Thyroid gland (tissue), 4 donors: ENCODE measurements at regions not wholly inside any gene's neighbourhood (a gene's known extent, or its start where the extent isn't known, plus 50 kb on each side); places are given as distances from the start of the nearest gene placed in this dataset.

Experiments
- DNase-seq, 2 donors: peaks; one replicate each; pipeline ENCODE4 v3.0.0-alpha.2; 2019
- H3K27ac ChIP-seq, 3 donors: fragments of 200-600 bp; sonication (generic); 1 replicate in 2 of 3; 2 replicates in 1 of 3; pipeline ENCODE4 v1.5.1; 2016 to 2019; ENCODE audit warnings: mild to moderate bottlenecking in 1 of 3, moderate library complexity in 1 of 3
- H3K27me3 ChIP-seq: fragments of 200-600 bp; sonication (generic); one replicate; pipeline ENCODE4 v1.5.1; 2019
- H3K36me3 ChIP-seq, 2 donors: fragments of 200-600 bp; sonication (generic); one replicate each; pipeline ENCODE4 v1.5.1; 2016 to 2019
- H3K4me1 ChIP-seq, 2 donors: fragments of 200-600 bp; sonication (generic); one replicate each; pipeline ENCODE4 v1.5.1; 2017 to 2019
- H3K4me3 ChIP-seq, 3 donors: fragments of 200-600 bp; sonication (generic); replicated peaks in 1 of 3; 1 replicate in 2 of 3; 2 replicates in 1 of 3; pipeline ENCODE4 v1.5.1; 2016; ENCODE audit warnings: mild to moderate bottlenecking in 1 of 3
- H3K9me3 ChIP-seq: fragments of 200-600 bp; sonication (generic); one replicate; pipeline ENCODE4 v1.5.1; 2017
- POLR2A ChIP-seq, 2 donors: fragments of 450-650 bp; IDR thresholded peaks; one replicate each; pipeline ENCODE4 v1.6.1; 2017; ENCODE audit warnings: antibody characterized with exemption in 2 of 2, mild to moderate bottlenecking in 2 of 2, moderate library complexity in 1 of 2
- WGBS, 2 donors: methylation state at CpG; one replicate each; pipeline ENCODE4 v1.1.5; 2017; 5-methylcytosine and 5-hydroxymethylcytosine counted together
- intact Hi-C: fragments of 100-400 bp; cut with DNase I; formaldehyde crosslinking; loops from one replicate; pipeline ENCODE4 v1.15.1; 2023
- TF ChIP-seq, protein P1 (sequence below), 6 experiments: fragments of 200-600 bp in 3 of 6; fragments of 450-650 bp in 3 of 6; sonication (generic) in 3 of 6; IDR thresholded peaks; one replicate each; pipeline ENCODE4 v1.5.1; 2016 to 2019; ENCODE audit warnings: antibody characterized with exemption in 6 of 6, mild to moderate bottlenecking in 2 of 6, inconsistent platforms in 1 of 6, moderate library complexity in 1 of 6

- TF ChIP-seq, protein P1, sequence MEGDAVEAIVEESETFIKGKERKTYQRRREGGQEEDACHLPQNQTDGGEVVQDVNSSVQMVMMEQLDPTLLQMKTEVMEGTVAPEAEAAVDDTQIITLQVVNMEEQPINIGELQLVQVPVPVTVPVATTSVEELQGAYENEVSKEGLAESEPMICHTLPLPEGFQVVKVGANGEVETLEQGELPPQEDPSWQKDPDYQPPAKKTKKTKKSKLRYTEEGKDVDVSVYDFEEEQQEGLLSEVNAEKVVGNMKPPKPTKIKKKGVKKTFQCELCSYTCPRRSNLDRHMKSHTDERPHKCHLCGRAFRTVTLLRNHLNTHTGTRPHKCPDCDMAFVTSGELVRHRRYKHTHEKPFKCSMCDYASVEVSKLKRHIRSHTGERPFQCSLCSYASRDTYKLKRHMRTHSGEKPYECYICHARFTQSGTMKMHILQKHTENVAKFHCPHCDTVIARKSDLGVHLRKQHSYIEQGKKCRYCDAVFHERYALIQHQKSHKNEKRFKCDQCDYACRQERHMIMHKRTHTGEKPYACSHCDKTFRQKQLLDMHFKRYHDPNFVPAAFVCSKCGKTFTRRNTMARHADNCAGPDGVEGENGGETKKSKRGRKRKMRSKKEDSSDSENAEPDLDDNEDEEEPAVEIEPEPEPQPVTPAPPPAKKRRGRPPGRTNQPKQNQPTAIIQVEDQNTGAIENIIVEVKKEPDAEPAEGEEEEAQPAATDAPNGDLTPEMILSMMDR (IDR thresholded peaks at IDR 0.05) = no peak
- no peak for TF ChIP-seq POLR2A (IDR thresholded peaks at IDR 0.05)
- no peak for DNase-seq
- H3K27me3 ChIP-seq = no peaks in the 10 kb centered on the region
- H3K4me3 ChIP-seq = no peak overlapping the region
- H3K36me3 ChIP-seq = no peaks in the 10 kb centered on the region
- intact Hi-C loops = no loop called here
- WGBS, 2 donors = 94 to 97% methylated on average over 4 to 5 of the region's 6 CpGs
- peaks cover 15 to 18% of the 10 kb centered on the region in 2 donors for H3K4me1 ChIP-seq
- H3K27ac ChIP-seq = no peak overlapping the region
- H3K9me3 ChIP-seq = no peaks in the 10 kb centered on the region
Observed at GRCh38 chr11:71201936-71202597, 50.3 kb downstream of the SHANK2 start.

DNA sequence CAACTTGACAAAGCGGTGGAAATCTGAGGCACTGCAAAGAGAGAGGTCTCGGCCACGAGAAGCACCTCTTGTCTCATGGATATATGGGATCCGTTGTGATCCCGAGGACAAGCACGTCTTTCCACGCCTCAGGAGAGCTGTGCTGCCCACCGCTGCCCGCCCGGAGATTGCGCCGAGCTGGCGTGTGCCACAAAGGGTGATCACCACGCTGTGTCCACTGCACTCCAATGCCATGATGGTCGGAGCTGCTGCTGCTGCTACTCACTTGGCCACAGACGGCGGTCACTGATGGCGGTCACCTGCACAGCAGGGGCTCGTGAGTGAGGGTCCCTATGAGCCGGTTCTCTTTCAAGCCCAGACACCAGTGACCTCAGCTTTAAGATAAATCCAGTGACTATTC lies 51.1 kb downstream of the SHANK2 start:
- peaks cover 7 to 11% of the 10 kb centered on the region in 2 donors for H3K4me1 ChIP-seq
- H3K9me3 ChIP-seq = no peaks in the 10 kb centered on the region
- H3K27me3 ChIP-seq = no peaks in the 10 kb centered on the region
- no peak overlapping the region for H3K27ac ChIP-seq
- DNase-seq = no peak
- WGBS, 2 donors = 95 to 99% methylated on average over 17 to 20 of the region's 20 CpGs
- TF ChIP-seq, protein P1 (IDR thresholded peaks at IDR 0.05) = no peak
- no peak for TF ChIP-seq POLR2A (IDR thresholded peaks at IDR 0.05)
- H3K4me3 ChIP-seq = no peak overlapping the region
- H3K36me3 ChIP-seq = no peaks in the 10 kb centered on the region
- intact Hi-C loops = no loop called here

GRCh38 chr11:71200761-71201160 lies 51.6 kb downstream of the SHANK2 start:
- WGBS, 2 donors = 82% methylated on average over 5 of the region's 5 CpGs
- Histone ChIP-seq H3K9me3 (no peaks in the 10 kb centered on the region), H3K36me3 (no peaks in the 10 kb centered on the region), H3K27me3 (no peaks in the 10 kb centered on the region), H3K4me3 (no peak overlapping the region), H3K4me1 (peaks cover 3 to 6% of the 10 kb centered on the region in 2 donors), H3K27ac (no peak overlapping the region)
- TF ChIP-seq, protein P1 (IDR thresholded peaks at IDR 0.05) = no peak
- no peak for TF ChIP-seq POLR2A (IDR thresholded peaks at IDR 0.05)
- no peak for DNase-seq
- intact Hi-C loops = no loop called here

DNA sequence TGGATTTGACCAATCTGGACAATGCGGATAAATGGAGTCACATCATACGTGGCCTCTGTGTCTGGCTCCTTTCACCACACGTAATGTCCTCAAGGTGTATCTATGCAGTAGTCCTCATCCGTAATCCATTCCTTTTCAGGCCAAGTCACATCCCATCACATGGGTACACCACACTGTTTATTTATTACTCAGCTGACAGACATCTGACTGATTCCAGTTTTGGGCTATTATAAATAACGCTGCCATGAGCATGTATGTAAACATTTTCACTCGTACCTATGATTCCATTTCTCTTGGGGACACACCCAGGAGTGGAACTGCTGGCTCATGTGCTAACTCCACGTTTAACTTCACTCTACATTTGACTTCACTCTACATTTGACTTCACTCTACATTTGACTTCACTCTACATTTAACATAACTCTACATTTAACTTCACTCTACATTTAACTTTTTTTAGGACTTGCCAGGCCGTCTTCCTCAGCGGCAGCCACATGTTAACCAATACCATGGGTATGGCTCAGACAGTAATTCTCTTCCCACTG lies 52.1 kb downstream of the SHANK2 start:
- intact Hi-C loops = no loop called here
- TF ChIP-seq, protein P1 (IDR thresholded peaks at IDR 0.05) = no peak
- no peak for TF ChIP-seq POLR2A (IDR thresholded peaks at IDR 0.05)
- WGBS, 2 donors = 87 to 92% methylated on average over 9 of the region's 9 CpGs

GRCh38 chr11:71199226-71199820 lies 53.1 kb downstream of the SHANK2 start:
- no peak for DNase-seq
- Histone ChIP-seq H3K36me3 (no peaks in the 10 kb centered on the region), H3K4me3 (no peak overlapping the region), H3K27ac (no peak overlapping the region), H3K4me1 (peaks cover 0 to 6% of the 10 kb centered on the region in 2 donors), H3K9me3 (no peaks in the 10 kb centered on the region), H3K27me3 (no peaks in the 10 kb centered on the region)
- TF ChIP-seq, protein P1 (IDR thresholded peaks at IDR 0.05) = no peak
- TF ChIP-seq POLR2A (IDR thresholded peaks at IDR 0.05) = no peak
- WGBS, 2 donors = 81 to 89% methylated on average over 18 to 20 of the region's 20 CpGs
- intact Hi-C loops = no loop called here

More for the DNA sequence above, 52.1 kb downstream of the SHANK2 start:
- Histone ChIP-seq H3K4me3 (no peak overlapping the region), H3K4me1 (peaks cover 0 to 6% of the 10 kb centered on the region in 2 donors), H3K27ac (no peak overlapping the region), H3K36me3 (no peaks in the 10 kb centered on the region), H3K27me3 (no peaks in the 10 kb centered on the region), H3K9me3 (no peaks in the 10 kb centered on the region)
- DNase-seq = no peak
